PC-9 (cell line): ENCODE measurements at regions not wholly inside any gene's neighbourhood (a gene's known extent, or its start where the extent isn't known, plus 50 kb on each side); places are given as distances from the start of the nearest gene placed in this dataset.
A peak's percentile ranks its signal among the peaks of the same experiment; 100 is the strongest.

ENCODE experiments used
- BruUV-seq: library from RNA; stranded (reverse); fragments of 400-500 nt; replicated peaks from 2 replicates; lab custom pipeline; 2021; lab: Mats Ljungman, UMichigan
- CTCF ChIA-PET: fragments of 300-600 bp; sonication (Branson Sonifier 250); formaldehyde crosslinking; loops from one replicate; lab custom pipeline; 2022; ENCODE audit warnings: antibody characterized with exemption; lab: Charles Lee
- POLR2A ChIA-PET: fragments of 300-600 bp; sonication (Branson Sonifier 250); formaldehyde crosslinking; loops from one replicate; lab custom pipeline; 2022; ENCODE audit warnings: antibody characterized with exemption; ENCODE audit not compliant: unreplicated experiment; lab: Charles Lee
- DNase-seq, 2 experiments: peaks; one replicate each; pipeline versions ENCODE4 v3.0.0 to v3.0.0-alpha.2; 2015 to 2022; ENCODE audit warnings: mixed read lengths in 1 of 2
- H2AFZ ChIP-seq: fragments of 200-600 bp; sonication (generic); 2 replicates; pipeline ENCODE4 v1.8.1; 2017; ENCODE audit warnings: antibody characterized with exemption
- H3F3A ChIP-seq: fragments of 200-600 bp; sonication (generic); 2 replicates; pipeline ENCODE4 v1.8.1; 2017; ENCODE audit warnings: antibody characterized with exemption, mild to moderate bottlenecking, low read depth; ENCODE audit not compliant: insufficient read depth
- H3K27ac ChIP-seq: fragments of 200-600 bp; sonication (generic); 2 replicates; pipeline ENCODE4 v1.6.1; 2016; ENCODE audit warnings: mixed run types
- H3K27me3 ChIP-seq: fragments of 200-600 bp; sonication (generic); 2 replicates; pipeline ENCODE4 v1.6.1; 2016; ENCODE audit warnings: low read depth, mixed run types; ENCODE audit not compliant: insufficient read depth
- H3K36me3 ChIP-seq: fragments of 200-600 bp; sonication (generic); 2 replicates; pipeline ENCODE4 v1.6.1; 2016; ENCODE audit warnings: low read depth, mixed run types
- H3K4me1 ChIP-seq: fragments of 200-600 bp; sonication (generic); replicated peaks from 2 replicates; pipeline ENCODE4 v1.6.1; 2016; ENCODE audit warnings: mixed run types; ENCODE audit not compliant: insufficient read depth
- H3K4me2 ChIP-seq: fragments of 200-600 bp; sonication (generic); 2 replicates; pipeline ENCODE4 v1.6.1; 2017; ENCODE audit warnings: mixed run types
- H3K4me3 ChIP-seq: fragments of 200-600 bp; sonication (generic); 2 replicates; pipeline ENCODE4 v1.6.1; 2016; ENCODE audit warnings: mixed run types
- H3K79me2 ChIP-seq: fragments of 200-600 bp; sonication (generic); 2 replicates; pipeline ENCODE4 v1.6.1; 2017; ENCODE audit warnings: low read depth, mixed run types
- H3K9me2 ChIP-seq: fragments of 200-600 bp; sonication (generic); 2 replicates; pipeline ENCODE4 v1.8.1; 2017; ENCODE audit warnings: mild to moderate bottlenecking; ENCODE audit not compliant: insufficient read depth
- H3K9me3 ChIP-seq: fragments of 200-600 bp; sonication (generic); 2 replicates; pipeline ENCODE4 v1.8.1; 2016; ENCODE audit warnings: low read depth; ENCODE audit not compliant: insufficient read depth
- H4K20me1 ChIP-seq: fragments of 200-600 bp; sonication (generic); 2 replicates; pipeline ENCODE4 v1.8.1; 2017; ENCODE audit not compliant: insufficient read depth
- EZH2 ChIP-seq: fragments of 200-600 bp; sonication (generic); IDR thresholded peaks from 2 replicates; pipeline ENCODE4 v1.8.0; 2017; ENCODE audit warnings: antibody characterized with exemption, low read depth
- intact Hi-C: fragments of 100-400 bp; cut with micrococcal nuclease; formaldehyde crosslinking; loops from one replicate; pipeline ENCODE4 v1.10.0; 2022; ENCODE audit not compliant: unreplicated experiment
- TF ChIP-seq, protein P1 (sequence below): fragments of 200-600 bp; sonication (generic); conservative IDR thresholded peaks from 2 replicates; pipeline ENCODE4 v1.6.1; 2017; ENCODE audit warnings: mixed run types, antibody characterized with exemption, mild to moderate bottlenecking, moderate library complexity

- no peaks in the 10 kb centered on the region for H3K27me3 ChIP-seq
- peaks cover 13% of the 10 kb centered on the region for H3K4me1 ChIP-seq
- POLR2A ChIA-PET = interaction anchor here (0.6 kb wide), 1 partner anchor 28 kb away, joined by 6 read pairs; no protein-coding TSS in a partner anchor
- BruUV-seq = no TSS peak
- no peaks in the 10 kb centered on the region for H4K20me1 ChIP-seq
- no peak overlapping the region for H2AFZ ChIP-seq
- H3K9me2 ChIP-seq = no peaks in the 10 kb centered on the region
- no peak overlapping the region for H3K4me2 ChIP-seq
- no peaks in the 10 kb centered on the region for H3K36me3 ChIP-seq
- intact Hi-C loops = no loop called here
- DNase-seq = no peak
- CTCF ChIA-PET = no interaction called here
- no peaks in the 10 kb centered on the region for H3K79me2 ChIP-seq
- TF ChIP-seq, protein P1, sequence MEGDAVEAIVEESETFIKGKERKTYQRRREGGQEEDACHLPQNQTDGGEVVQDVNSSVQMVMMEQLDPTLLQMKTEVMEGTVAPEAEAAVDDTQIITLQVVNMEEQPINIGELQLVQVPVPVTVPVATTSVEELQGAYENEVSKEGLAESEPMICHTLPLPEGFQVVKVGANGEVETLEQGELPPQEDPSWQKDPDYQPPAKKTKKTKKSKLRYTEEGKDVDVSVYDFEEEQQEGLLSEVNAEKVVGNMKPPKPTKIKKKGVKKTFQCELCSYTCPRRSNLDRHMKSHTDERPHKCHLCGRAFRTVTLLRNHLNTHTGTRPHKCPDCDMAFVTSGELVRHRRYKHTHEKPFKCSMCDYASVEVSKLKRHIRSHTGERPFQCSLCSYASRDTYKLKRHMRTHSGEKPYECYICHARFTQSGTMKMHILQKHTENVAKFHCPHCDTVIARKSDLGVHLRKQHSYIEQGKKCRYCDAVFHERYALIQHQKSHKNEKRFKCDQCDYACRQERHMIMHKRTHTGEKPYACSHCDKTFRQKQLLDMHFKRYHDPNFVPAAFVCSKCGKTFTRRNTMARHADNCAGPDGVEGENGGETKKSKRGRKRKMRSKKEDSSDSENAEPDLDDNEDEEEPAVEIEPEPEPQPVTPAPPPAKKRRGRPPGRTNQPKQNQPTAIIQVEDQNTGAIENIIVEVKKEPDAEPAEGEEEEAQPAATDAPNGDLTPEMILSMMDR = no peak
- no peak for TF ChIP-seq EZH2
- no peak overlapping the region for H3K4me3 ChIP-seq
- no peaks in the 10 kb centered on the region for H3K9me3 ChIP-seq
- H3K27ac ChIP-seq = no peak overlapping the region
- H3F3A ChIP-seq = 0 out of 2 replicates have a peak, but pooled peaks cover 3% of the 10 kb centered on the region
Observed at GRCh38 chr2:47661310-47661709, 90.5 kb upstream of the KCNK12 start.

DNA sequence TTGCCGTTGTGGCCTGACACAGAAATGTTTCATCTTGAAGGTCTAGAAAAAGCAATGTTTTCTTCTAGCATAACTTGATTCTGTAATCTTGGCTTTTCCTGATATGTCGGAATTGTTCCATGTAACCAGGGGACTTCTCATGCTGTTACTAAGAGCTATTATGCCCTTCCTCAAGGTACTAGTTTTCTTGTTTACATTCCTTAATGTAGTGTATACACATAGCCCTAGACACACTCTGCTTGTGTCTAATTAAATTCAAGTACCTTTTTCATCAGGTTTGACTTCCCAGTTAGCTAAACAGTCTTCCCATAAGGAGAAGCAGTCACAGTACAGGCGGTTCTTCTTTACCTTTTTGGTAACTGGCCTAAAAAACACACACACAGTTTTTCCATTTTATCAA is 89.4 kb upstream of the KCNK12 start:
- Histone ChIP-seq H3F3A (peaks cover 7% of the 10 kb centered on the region; the same call in 1 of the 2 replicates), H2AFZ (no peak overlapping the region), H3K4me2 (no peak overlapping the region), H4K20me1 (no peaks in the 10 kb centered on the region), H3K27me3 (no peaks in the 10 kb centered on the region), H3K9me2 (no peaks in the 10 kb centered on the region), H3K79me2 (no peaks in the 10 kb centered on the region), H3K9me3 (no peaks in the 10 kb centered on the region), H3K27ac (no peak overlapping the region), H3K36me3 (no peaks in the 10 kb centered on the region), H3K4me1 (peaks cover 24% of the 10 kb centered on the region), H3K4me3 (no peak overlapping the region)
- intact Hi-C loops = no loop called here
- POLR2A ChIA-PET = no interaction called here
- BruUV-seq = no TSS peak
- TF ChIP-seq EZH2 = no peak
- TF ChIP-seq, protein P1 = no peak
- peak in 1 of 2 experiments; percentile 26 for DNase-seq
- CTCF ChIA-PET = interaction anchor here (0.5 to 1.3 kb wide), 2 partner anchors 33 to 100 kb away, joined by 3 to 6 read pairs; no protein-coding TSS in a partner anchor

- TF ChIP-seq, protein P1 = no peak
- TF ChIP-seq EZH2 = no peak
- H3K9me3 ChIP-seq = no peaks in the 10 kb centered on the region
- H3K27ac ChIP-seq = no peak overlapping the region
- CTCF ChIA-PET = interaction anchor here (0.6 to 1.3 kb wide), 2 partner anchors 34 to 94 kb away, joined by 3 read pairs; no protein-coding TSS in a partner anchor
- no peak for DNase-seq
- no peaks in the 10 kb centered on the region for H3K27me3 ChIP-seq
- intact Hi-C loops = loop anchor here (10.0 kb wide), 1 partner anchor 106 kb away; no protein-coding TSS in a partner anchor
- no peak overlapping the region for H2AFZ ChIP-seq
- peaks cover 18% of the 10 kb centered on the region; the same call in 1 of the 2 replicates for H3F3A ChIP-seq
- no peaks in the 10 kb centered on the region for H3K36me3 ChIP-seq
- no peaks in the 10 kb centered on the region for H3K9me2 ChIP-seq
- no peak overlapping the region for H3K4me3 ChIP-seq
- POLR2A ChIA-PET = no interaction called here
- no peak overlapping the region for H3K4me2 ChIP-seq
- H3K79me2 ChIP-seq = no peaks in the 10 kb centered on the region
- BruUV-seq = no TSS peak
- peaks cover 38% of the 10 kb centered on the region for H3K4me1 ChIP-seq
- H4K20me1 ChIP-seq = no peaks in the 10 kb centered on the region
Observed at GRCh38 chr2:47658646-47659320, 88.0 kb upstream of the KCNK12 start.
